HepG2 (cell line): ENCODE measurements at regions not wholly inside any gene's neighbourhood (a gene's known extent, or its start where the extent isn't known, plus 50 kb on each side); places are given as distances from the start of the nearest gene placed in this dataset.

ENCODE experiments used
- CEBPB ChIP-seq: IDR thresholded peaks from 2 replicates; pipeline ENCODE4 v1.6.1; 2011; ENCODE audit warnings: low read depth, low read length, improper control_type of control experiment, borderline replicate concordance
- CHD2 ChIP-seq: IDR thresholded peaks from 2 replicates; pipeline ENCODE4 v1.6.1; 2011; ENCODE audit warnings: low read depth, low read length, improper control_type of control experiment
- GLI4 ChIP-seq: sonication (generic); formaldehyde crosslinking; IDR thresholded peaks from 2 replicates; pipeline ENCODE4 v1.5.1; 2020; ENCODE audit warnings: missing genetic modification reagents, mild to moderate bottlenecking, moderate library complexity, borderline replicate concordance
- RFX5 ChIP-seq: IDR thresholded peaks from 2 replicates; pipeline ENCODE4 v1.6.1; 2011; ENCODE audit warnings: low read depth, low read length, improper control_type of control experiment
- TBP ChIP-seq: sonication (generic); formaldehyde crosslinking; IDR thresholded peaks from 2 replicates; pipeline ENCODE4 v1.5.0; 2020; ENCODE audit warnings: missing genetic modification reagents
- TF ChIP-seq, protein P1 (sequence below): sonication (generic); formaldehyde crosslinking; IDR thresholded peaks from 2 replicates; pipeline ENCODE4 v1.5.0; 2020; ENCODE audit warnings: mild to moderate bottlenecking, missing genetic modification reagents, moderate library complexity
- TF ChIP-seq, protein P2 (sequence below): sonication (generic); formaldehyde crosslinking; IDR thresholded peaks from 2 replicates; pipeline ENCODE4 v1.4.0; 2020; ENCODE audit warnings: mild to moderate bottlenecking, missing genetic modification reagents
- TF ChIP-seq, protein P3 (sequence below): sonication (generic); formaldehyde crosslinking; conservative IDR thresholded peaks from 2 replicates; pipeline ENCODE4 v1.5.0; 2020; ENCODE audit warnings: missing genetic modification reagents
- TF ChIP-seq, protein P4 (sequence below): IDR thresholded peaks from 2 replicates; pipeline ENCODE4 v1.6.1; 2018; ENCODE audit warnings: missing genetic modification reagents

DNA sequence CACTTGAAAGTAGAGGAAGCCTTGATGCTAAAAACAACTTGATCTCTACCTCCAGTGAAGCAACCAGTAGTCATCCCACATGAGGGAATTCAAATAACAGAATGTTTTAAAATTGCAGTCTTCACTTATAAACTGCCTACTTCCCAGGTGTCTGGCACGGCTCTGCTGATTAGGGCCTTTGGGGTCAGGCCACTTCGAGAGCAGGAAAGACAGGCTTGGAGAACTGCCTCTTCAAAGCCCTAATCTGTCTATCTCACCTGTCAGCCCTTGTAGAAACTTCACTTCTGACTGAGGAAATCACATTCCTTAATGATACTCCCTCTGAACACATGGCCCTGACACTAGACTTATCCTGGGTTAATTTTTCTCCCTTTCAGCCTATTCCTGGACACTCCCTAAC, 458.6 kb downstream of the TENT5A start:
- TF ChIP-seq, protein P1, sequence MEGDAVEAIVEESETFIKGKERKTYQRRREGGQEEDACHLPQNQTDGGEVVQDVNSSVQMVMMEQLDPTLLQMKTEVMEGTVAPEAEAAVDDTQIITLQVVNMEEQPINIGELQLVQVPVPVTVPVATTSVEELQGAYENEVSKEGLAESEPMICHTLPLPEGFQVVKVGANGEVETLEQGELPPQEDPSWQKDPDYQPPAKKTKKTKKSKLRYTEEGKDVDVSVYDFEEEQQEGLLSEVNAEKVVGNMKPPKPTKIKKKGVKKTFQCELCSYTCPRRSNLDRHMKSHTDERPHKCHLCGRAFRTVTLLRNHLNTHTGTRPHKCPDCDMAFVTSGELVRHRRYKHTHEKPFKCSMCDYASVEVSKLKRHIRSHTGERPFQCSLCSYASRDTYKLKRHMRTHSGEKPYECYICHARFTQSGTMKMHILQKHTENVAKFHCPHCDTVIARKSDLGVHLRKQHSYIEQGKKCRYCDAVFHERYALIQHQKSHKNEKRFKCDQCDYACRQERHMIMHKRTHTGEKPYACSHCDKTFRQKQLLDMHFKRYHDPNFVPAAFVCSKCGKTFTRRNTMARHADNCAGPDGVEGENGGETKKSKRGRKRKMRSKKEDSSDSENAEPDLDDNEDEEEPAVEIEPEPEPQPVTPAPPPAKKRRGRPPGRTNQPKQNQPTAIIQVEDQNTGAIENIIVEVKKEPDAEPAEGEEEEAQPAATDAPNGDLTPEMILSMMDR (CRISPR knock-in tag) = no peak
- TF ChIP-seq, protein P2, sequence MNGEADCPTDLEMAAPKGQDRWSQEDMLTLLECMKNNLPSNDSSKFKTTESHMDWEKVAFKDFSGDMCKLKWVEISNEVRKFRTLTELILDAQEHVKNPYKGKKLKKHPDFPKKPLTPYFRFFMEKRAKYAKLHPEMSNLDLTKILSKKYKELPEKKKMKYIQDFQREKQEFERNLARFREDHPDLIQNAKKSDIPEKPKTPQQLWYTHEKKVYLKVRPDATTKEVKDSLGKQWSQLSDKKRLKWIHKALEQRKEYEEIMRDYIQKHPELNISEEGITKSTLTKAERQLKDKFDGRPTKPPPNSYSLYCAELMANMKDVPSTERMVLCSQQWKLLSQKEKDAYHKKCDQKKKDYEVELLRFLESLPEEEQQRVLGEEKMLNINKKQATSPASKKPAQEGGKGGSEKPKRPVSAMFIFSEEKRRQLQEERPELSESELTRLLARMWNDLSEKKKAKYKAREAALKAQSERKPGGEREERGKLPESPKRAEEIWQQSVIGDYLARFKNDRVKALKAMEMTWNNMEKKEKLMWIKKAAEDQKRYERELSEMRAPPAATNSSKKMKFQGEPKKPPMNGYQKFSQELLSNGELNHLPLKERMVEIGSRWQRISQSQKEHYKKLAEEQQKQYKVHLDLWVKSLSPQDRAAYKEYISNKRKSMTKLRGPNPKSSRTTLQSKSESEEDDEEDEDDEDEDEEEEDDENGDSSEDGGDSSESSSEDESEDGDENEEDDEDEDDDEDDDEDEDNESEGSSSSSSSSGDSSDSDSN (CRISPR knock-in tag) = no peak
- TF ChIP-seq GLI4 (CRISPR knock-in tag) (no peak), RFX5 (no peak), CEBPB (no peak), CHD2 (no peak), TBP (CRISPR knock-in tag) (no peak)
- TF ChIP-seq, protein P3, sequence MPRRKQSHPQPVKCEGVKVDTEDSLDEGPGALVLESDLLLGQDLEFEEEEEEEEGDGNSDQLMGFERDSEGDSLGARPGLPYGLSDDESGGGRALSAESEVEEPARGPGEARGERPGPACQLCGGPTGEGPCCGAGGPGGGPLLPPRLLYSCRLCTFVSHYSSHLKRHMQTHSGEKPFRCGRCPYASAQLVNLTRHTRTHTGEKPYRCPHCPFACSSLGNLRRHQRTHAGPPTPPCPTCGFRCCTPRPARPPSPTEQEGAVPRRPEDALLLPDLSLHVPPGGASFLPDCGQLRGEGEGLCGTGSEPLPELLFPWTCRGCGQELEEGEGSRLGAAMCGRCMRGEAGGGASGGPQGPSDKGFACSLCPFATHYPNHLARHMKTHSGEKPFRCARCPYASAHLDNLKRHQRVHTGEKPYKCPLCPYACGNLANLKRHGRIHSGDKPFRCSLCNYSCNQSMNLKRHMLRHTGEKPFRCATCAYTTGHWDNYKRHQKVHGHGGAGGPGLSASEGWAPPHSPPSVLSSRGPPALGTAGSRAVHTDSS (CRISPR knock-in tag) = no peak
- TF ChIP-seq, protein P4, sequence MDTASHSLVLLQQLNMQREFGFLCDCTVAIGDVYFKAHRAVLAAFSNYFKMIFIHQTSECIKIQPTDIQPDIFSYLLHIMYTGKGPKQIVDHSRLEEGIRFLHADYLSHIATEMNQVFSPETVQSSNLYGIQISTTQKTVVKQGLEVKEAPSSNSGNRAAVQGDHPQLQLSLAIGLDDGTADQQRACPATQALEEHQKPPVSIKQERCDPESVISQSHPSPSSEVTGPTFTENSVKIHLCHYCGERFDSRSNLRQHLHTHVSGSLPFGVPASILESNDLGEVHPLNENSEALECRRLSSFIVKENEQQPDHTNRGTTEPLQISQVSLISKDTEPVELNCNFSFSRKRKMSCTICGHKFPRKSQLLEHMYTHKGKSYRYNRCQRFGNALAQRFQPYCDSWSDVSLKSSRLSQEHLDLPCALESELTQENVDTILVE = no peak
